Thyroid gland (tissue), 4 donors: ENCODE measurements at regions not wholly inside any gene's neighbourhood (a gene's known extent, or its start where the extent isn't known, plus 50 kb on each side); places are given as distances from the start of the nearest gene placed in this dataset.

Source experiments
- POLR2A ChIP-seq, 2 donors: fragments of 450-650 bp; IDR thresholded peaks; one replicate each; pipeline ENCODE4 v1.6.1; 2017; ENCODE audit warnings: antibody characterized with exemption in 2 of 2, mild to moderate bottlenecking in 2 of 2, moderate library complexity in 1 of 2
- TF ChIP-seq, protein P1 (sequence below), 6 experiments: fragments of 200-600 bp in 3 of 6; fragments of 450-650 bp in 3 of 6; sonication (generic) in 3 of 6; IDR thresholded peaks; one replicate each; pipeline ENCODE4 v1.5.1; 2016 to 2019; ENCODE audit warnings: antibody characterized with exemption in 6 of 6, mild to moderate bottlenecking in 2 of 6, inconsistent platforms in 1 of 6, moderate library complexity in 1 of 6

DNA sequence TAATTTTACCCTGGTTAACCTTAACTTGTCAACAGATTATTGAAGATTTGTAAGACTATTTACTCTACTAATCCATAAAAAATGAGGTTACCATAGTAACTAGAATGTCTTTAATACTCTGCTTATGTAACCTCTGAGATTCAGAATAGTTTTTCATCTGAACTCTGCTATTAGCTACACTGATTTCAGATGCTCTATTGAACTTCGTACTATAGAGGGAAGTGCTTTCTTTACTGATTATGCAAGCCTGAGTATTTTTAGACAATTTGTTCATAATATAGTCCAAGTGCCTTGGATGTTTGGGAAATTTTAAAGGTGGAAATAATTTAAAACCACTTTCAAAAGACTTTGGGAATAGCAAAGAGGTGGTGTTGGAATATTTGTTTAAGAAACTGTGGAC is 107.9 kb upstream of the GBE1 start:
- no peak for TF ChIP-seq POLR2A (IDR thresholded peaks at IDR 0.05)
- TF ChIP-seq, protein P1, sequence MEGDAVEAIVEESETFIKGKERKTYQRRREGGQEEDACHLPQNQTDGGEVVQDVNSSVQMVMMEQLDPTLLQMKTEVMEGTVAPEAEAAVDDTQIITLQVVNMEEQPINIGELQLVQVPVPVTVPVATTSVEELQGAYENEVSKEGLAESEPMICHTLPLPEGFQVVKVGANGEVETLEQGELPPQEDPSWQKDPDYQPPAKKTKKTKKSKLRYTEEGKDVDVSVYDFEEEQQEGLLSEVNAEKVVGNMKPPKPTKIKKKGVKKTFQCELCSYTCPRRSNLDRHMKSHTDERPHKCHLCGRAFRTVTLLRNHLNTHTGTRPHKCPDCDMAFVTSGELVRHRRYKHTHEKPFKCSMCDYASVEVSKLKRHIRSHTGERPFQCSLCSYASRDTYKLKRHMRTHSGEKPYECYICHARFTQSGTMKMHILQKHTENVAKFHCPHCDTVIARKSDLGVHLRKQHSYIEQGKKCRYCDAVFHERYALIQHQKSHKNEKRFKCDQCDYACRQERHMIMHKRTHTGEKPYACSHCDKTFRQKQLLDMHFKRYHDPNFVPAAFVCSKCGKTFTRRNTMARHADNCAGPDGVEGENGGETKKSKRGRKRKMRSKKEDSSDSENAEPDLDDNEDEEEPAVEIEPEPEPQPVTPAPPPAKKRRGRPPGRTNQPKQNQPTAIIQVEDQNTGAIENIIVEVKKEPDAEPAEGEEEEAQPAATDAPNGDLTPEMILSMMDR (IDR thresholded peaks at IDR 0.05) = no peak
